Psoas muscle (tissue), 7 donors: ENCODE measurements at regions not wholly inside any gene's neighbourhood (a gene's known extent, or its start where the extent isn't known, plus 50 kb on each side); places are given as distances from the start of the nearest gene placed in this dataset.

Experiments used
- ATAC-seq, 4 donors: fragments of 200-7000 bp; cut with Tn5 transposase; one replicate each; pipeline ENCODE4 v1.9.1; 2020; ENCODE audit warnings: moderate library complexity in 3 of 4, mild to moderate bottlenecking in 2 of 4
- DNase-seq, 2 donors: peaks; one replicate each; pipeline ENCODE4 v3.0.0-alpha.2; 2020
- H3K27ac ChIP-seq: fragments of 200-600 bp; one replicate; pipeline ENCODE4 v1.8.0; 2022
- H3K27me3 ChIP-seq, 3 donors: fragments of 200-600 bp in 1 of 3; one replicate each; pipeline versions ENCODE4 v1.6.1 to v1.8.0; 2013 to 2022; ENCODE audit warnings: low read length in 2 of 3, mild to moderate bottlenecking in 2 of 3, moderate library complexity in 1 of 3; ENCODE audit not compliant: insufficient read depth in 3 of 3
- H3K36me3 ChIP-seq, 2 donors: fragments of 200-600 bp in 1 of 2; one replicate each; pipeline versions ENCODE4 v1.6.1 to v1.8.0; 2013 to 2022; ENCODE audit warnings: low read depth in 1 of 2, mild to moderate bottlenecking in 1 of 2, moderate library complexity in 1 of 2; ENCODE audit not compliant: insufficient read depth in 1 of 2
- H3K4me1 ChIP-seq: fragments of 200-600 bp; one replicate; pipeline ENCODE4 v1.8.0; 2022
- H3K4me3 ChIP-seq: fragments of 200-600 bp; one replicate; pipeline ENCODE4 v1.8.0; 2022; ENCODE audit warnings: mild to moderate bottlenecking
- H3K9me3 ChIP-seq: fragments of 200-600 bp; one replicate; pipeline ENCODE4 v1.8.0; 2022
- WGBS, 3 donors: extraction: QIAGEN DNeasy Blood & Tissue Kit; methylation state at CpG; one replicate each; pipeline versions ENCODE4 v1.1.6 to v1.1.7; 2013; 5-methylcytosine and 5-hydroxymethylcytosine counted together
- intact Hi-C, 2 donors: fragments of 100-400 bp; cut with DNase I; formaldehyde crosslinking; loops; one replicate each; pipeline versions ENCODE4 v1.11.0 to v1.14.2; 2022
- TF ChIP-seq, protein P1 (sequence below): fragments of 200-600 bp; IDR thresholded peaks from one replicate; pipeline ENCODE4 v1.8.0; 2022; ENCODE audit warnings: antibody characterized with exemption
- donor health status: healthy with polysubstance abuse.
- donor health status: DM: no; HTN: no; CAD: no; lungs with moderate emphysema.
- donor health status: Bipolar disorder and iron deficiency.
- donor health status: healthy.
- donor health status: DM: yes; HTN: yes; CAD: no.
- donor health status: DM: no; HTN: no; CAD: no.
- donor health status: DM: yes; HTN: yes; CAD: no.

DNA sequence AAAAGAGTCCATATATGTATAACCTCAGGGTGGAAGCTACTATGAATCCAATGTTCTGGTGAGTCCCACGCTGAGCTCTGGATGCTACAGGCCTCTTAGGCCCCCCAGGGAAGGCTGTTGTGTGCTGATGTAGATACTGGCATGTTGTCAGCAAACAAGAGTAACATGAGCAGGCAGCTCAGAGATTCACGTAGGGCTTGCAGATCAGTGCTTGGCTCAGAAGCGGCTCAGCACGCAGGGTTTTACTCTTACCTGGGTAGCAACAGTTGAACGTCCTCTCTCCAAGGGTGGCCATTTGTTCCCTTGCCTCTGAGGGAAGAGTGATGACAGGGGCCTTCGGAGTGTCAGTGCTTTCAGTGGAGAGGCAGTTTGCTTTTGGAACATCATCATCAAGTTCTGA is 93.4 kb downstream of the ZFP64 start:
- 85 to 87% (median 86%) methylated on average over 6 of the region's 6 CpGs for WGBS, 3 donors
- TF ChIP-seq, protein P1, sequence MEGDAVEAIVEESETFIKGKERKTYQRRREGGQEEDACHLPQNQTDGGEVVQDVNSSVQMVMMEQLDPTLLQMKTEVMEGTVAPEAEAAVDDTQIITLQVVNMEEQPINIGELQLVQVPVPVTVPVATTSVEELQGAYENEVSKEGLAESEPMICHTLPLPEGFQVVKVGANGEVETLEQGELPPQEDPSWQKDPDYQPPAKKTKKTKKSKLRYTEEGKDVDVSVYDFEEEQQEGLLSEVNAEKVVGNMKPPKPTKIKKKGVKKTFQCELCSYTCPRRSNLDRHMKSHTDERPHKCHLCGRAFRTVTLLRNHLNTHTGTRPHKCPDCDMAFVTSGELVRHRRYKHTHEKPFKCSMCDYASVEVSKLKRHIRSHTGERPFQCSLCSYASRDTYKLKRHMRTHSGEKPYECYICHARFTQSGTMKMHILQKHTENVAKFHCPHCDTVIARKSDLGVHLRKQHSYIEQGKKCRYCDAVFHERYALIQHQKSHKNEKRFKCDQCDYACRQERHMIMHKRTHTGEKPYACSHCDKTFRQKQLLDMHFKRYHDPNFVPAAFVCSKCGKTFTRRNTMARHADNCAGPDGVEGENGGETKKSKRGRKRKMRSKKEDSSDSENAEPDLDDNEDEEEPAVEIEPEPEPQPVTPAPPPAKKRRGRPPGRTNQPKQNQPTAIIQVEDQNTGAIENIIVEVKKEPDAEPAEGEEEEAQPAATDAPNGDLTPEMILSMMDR, result no peak
- Histone ChIP-seq H3K27ac (no peak overlapping the region), H3K27me3 (peaks cover 0 to 4% (median 0%) of the 10 kb centered on the region in 3 donors), H3K36me3 (no peaks in the 10 kb centered on the region), H3K4me3 (no peak overlapping the region), H3K9me3 (no peaks in the 10 kb centered on the region), H3K4me1 (no peaks in the 10 kb centered on the region)
- intact Hi-C loops, result no loop called here
- DNase-seq (no peak), ATAC-seq (no peak)

DNA sequence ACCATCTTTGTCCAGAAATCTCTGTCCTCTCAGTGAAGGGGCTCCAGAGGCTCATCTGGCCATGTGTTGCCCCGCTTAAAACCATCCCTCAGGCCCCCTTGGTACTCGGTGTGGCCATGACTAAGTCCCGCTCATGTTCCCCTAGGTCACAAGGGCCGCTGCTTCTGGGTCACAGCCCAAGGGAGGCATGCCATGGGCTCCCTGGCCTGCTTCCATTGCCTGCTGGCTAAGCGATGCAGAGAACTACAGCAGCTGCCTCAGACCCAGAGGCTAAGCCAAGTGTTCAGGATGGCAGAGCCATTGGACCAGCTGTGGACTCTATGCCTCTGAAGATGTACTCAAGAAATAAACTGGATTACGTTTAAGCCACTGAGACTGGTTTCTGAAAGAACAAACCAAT is 95.5 kb downstream of the ZFP64 start:
- intact Hi-C loops, result no loop called here

DNA sequence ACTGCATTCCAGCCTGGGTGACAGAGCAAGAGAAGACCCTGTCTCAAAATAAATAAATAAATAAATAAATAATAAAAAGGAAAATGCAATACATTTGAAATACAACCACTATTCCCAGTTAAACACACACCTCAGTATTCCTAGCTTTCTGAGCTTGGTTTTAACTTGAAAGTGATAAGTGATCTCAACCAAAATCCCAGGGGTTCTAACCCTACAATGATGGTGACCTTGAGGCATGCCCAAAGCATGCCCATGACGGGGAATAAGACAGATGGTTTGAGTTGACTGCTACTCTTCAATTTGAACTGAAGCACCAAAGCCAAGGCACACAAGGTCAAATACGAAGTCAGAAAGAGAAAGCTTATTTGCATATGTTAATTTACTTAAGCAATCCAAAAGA is 96.9 kb downstream of the ZFP64 start:
- 69 to 94% (median 93%) methylated on average over 2 of the region's 2 CpGs for WGBS, 3 donors
- H3K27ac ChIP-seq, result no peak overlapping the region
- H3K9me3 ChIP-seq, result no peaks in the 10 kb centered on the region
- H3K27me3 ChIP-seq, result no peaks in the 10 kb centered on the region
- no peaks in the 10 kb centered on the region for H3K4me1 ChIP-seq
- H3K4me3 ChIP-seq, result no peak overlapping the region
- intact Hi-C loops, result no loop called here
- TF ChIP-seq, protein P1, result no peak
- H3K36me3 ChIP-seq, result no peaks in the 10 kb centered on the region
- no peak for DNase-seq
- ATAC-seq, result no peak

More for the DNA sequence above, 95.5 kb downstream of the ZFP64 start:
- Histone ChIP-seq H3K36me3 (no peaks in the 10 kb centered on the region), H3K27ac (no peak overlapping the region), H3K27me3 (no peaks in the 10 kb centered on the region), H3K4me3 (no peak overlapping the region), H3K9me3 (no peaks in the 10 kb centered on the region), H3K4me1 (no peaks in the 10 kb centered on the region)
- TF ChIP-seq, protein P1, result no peak
- ATAC-seq (peak in 3 of 4 donors; percentile 24 to 63 (median 30)), DNase-seq (no peak)
- WGBS, 3 donors, result 37 to 58% (median 41%) methylated on average over 6 of the region's 6 CpGs

DNA sequence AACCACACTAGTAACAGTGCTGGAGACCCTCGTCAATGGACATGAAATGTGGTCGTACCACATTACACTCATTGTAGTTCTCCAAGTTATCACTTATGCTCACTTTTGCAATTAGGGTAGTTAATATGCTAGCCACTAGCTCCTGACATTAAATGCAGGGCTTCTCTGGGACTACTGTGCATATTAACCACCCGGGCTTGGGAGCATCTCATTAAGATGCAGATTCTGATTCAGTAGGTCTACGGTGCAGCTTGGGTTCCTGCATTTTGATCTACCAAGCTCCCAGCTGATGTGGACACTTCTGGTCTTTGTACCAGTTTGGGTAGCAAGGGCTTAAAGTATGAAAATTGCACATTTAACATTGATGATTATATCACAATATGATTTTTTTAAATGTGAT is 98.0 kb downstream of the ZFP64 start:
- ATAC-seq (no peak), DNase-seq (no peak)
- Histone ChIP-seq H3K27me3 (no peaks in the 10 kb centered on the region), H3K9me3 (no peaks in the 10 kb centered on the region), H3K27ac (no peak overlapping the region), H3K4me1 (no peaks in the 10 kb centered on the region), H3K36me3 (no peaks in the 10 kb centered on the region), H3K4me3 (no peak overlapping the region)
- intact Hi-C loops, result no loop called here
- TF ChIP-seq, protein P1, result no peak
- 94 to 96% (median 95%) methylated on average over 4 of the region's 4 CpGs for WGBS, 3 donors

DNA sequence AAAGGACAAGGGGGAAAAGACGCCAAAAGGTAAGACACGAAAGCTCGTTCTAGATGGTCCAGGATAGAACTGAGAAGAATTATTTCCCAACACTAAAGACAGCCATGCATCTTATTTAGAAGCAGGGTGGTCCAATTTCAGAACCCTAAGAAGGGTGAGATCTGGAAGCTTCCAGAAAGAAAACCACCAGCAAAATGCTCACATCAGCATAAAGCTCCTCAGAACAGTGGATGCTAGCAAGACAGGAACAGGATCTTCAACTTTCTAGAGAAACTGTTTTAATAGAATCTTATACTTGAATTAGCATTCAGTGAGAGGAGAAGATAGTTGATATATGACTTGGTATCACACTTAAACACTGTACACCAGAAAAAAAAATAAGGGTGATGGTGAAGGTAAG is 101.5 kb downstream of the ZFP64 start:
- peaks cover 13% of the 10 kb centered on the region for H3K9me3 ChIP-seq
- no peaks in the 10 kb centered on the region for H3K4me1 ChIP-seq
- H3K36me3 ChIP-seq, result no peaks in the 10 kb centered on the region
- H3K27ac ChIP-seq, result no peak overlapping the region
- DNase-seq (no peak), ATAC-seq (no peak)
- TF ChIP-seq, protein P1, result no peak
- intact Hi-C loops, result no loop called here
- 94 to 97% (median 96%) methylated on average over 3 of the region's 3 CpGs for WGBS, 3 donors
- no peaks in the 10 kb centered on the region for H3K27me3 ChIP-seq
- no peak overlapping the region for H3K4me3 ChIP-seq
